Left ventricle myocardium inferior (tissue), 1 donor: ENCODE measurements at regions not wholly inside any gene's neighbourhood (a gene's known extent, or its start where the extent isn't known, plus 50 kb on each side); places are given as distances from the start of the nearest gene placed in this dataset.

ENCODE experiments used
- DNase-seq: peaks from one replicate; pipeline ENCODE4 v3.0.0-alpha.2; 2020
- H3K27ac ChIP-seq: fragments of 200-600 bp; replicated peaks from 2 replicates; pipeline ENCODE4 v1.8.0; 2021
- H3K27me3 ChIP-seq: fragments of 200-600 bp; 2 replicates; pipeline ENCODE4 v1.8.0; 2021; ENCODE audit warnings: low read depth
- H3K36me3 ChIP-seq: fragments of 200-600 bp; 2 replicates; pipeline ENCODE4 v1.8.0; 2021
- H3K4me1 ChIP-seq: fragments of 200-600 bp; 2 replicates; pipeline ENCODE4 v1.8.0; 2021
- H3K4me3 ChIP-seq: fragments of 200-600 bp; 2 replicates; pipeline ENCODE4 v1.8.0; 2021; ENCODE audit warnings: mild to moderate bottlenecking, moderate library complexity
- H3K9me3 ChIP-seq: fragments of 200-600 bp; replicated peaks from 2 replicates; pipeline ENCODE4 v1.8.0; 2021
- CTCF ChIP-seq: fragments of 200-600 bp; IDR thresholded peaks from 2 replicates; pipeline ENCODE4 v1.8.0; 2021; ENCODE audit warnings: antibody characterized with exemption, mild to moderate bottlenecking, borderline replicate concordance
- intact Hi-C: fragments of 100-400 bp; cut with micrococcal nuclease; formaldehyde crosslinking; loops from one replicate; pipeline ENCODE4 v1.11.0; 2022
- donor health status: DM: no; HTN: yes; CAD: no; lungs with severe emphysema.

GRCh38 chr2:199148076-199148845 is 309.5 kb downstream of the SATB2 start:
- TF ChIP-seq CTCF = no peak
- H3K36me3 ChIP-seq = no peaks in the 10 kb centered on the region
- DNase-seq = no peak
- no peaks in the 10 kb centered on the region for H3K9me3 ChIP-seq
- H3K4me3 ChIP-seq = no peak overlapping the region
- no peaks in the 10 kb centered on the region for H3K27me3 ChIP-seq
- H3K27ac ChIP-seq = no peak overlapping the region
- intact Hi-C loops = no loop called here
- no peaks in the 10 kb centered on the region for H3K4me1 ChIP-seq

GRCh38 chr2:199147216-199147615 is 310.5 kb downstream of the SATB2 start:
- intact Hi-C loops = no loop called here
- Histone ChIP-seq H3K4me3 (no peak overlapping the region), H3K4me1 (no peaks in the 10 kb centered on the region), H3K27me3 (no peaks in the 10 kb centered on the region), H3K9me3 (no peaks in the 10 kb centered on the region), H3K27ac (no peak overlapping the region), H3K36me3 (no peaks in the 10 kb centered on the region)
- no peak for TF ChIP-seq CTCF
- DNase-seq = no peak

DNA sequence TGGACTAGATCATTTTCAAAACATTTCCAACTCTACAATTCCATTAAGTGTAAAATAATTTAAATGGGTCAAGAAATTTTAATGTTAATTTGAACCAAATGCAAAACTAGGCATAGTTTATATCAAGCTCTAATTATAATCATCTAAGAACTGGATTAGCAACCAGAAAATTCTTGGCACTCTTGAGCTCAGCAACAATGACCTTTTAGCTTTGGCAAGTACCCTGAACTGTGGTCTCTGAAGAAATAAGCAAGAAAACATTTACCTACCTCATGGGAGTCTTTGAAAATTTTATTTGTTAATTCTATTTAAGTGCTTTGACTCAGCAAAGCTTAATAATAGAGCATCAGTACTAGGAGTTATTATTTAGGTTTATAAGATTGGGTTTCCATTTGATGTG is 313.2 kb downstream of the SATB2 start:
- H3K4me3 ChIP-seq = no peak overlapping the region
- peaks cover 6% of the 10 kb centered on the region for H3K9me3 ChIP-seq
- no peak overlapping the region for H3K27ac ChIP-seq
- TF ChIP-seq CTCF = no peak
- H3K4me1 ChIP-seq = no peaks in the 10 kb centered on the region
- no peak for DNase-seq
- H3K36me3 ChIP-seq = no peaks in the 10 kb centered on the region
- intact Hi-C loops = no loop called here
- no peaks in the 10 kb centered on the region for H3K27me3 ChIP-seq

DNA sequence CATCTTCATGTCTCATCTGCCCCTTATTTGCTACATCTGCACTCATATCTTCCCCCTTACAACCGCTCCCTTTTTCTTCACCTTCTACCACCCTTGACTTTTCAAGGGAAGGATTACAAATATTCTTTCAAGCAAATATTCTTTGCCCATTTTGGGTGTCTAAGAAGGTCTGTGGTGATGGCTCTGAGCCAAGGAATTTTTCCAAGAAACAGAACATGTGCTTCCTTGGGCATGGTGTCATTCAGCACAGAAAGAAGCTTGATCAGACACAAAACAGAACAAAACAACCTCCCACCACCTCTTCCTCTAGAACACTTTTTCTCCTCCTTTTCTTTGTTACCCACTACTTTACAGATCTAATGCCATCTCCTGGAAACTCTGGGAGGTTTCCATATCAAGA is 313.7 kb downstream of the SATB2 start:
- Histone ChIP-seq H3K9me3 (peaks cover 6% of the 10 kb centered on the region), H3K27ac (no peak overlapping the region), H3K36me3 (no peaks in the 10 kb centered on the region), H3K27me3 (no peaks in the 10 kb centered on the region), H3K4me3 (no peak overlapping the region), H3K4me1 (no peaks in the 10 kb centered on the region)
- DNase-seq = no peak
- TF ChIP-seq CTCF = no peak
- intact Hi-C loops = no loop called here

DNA sequence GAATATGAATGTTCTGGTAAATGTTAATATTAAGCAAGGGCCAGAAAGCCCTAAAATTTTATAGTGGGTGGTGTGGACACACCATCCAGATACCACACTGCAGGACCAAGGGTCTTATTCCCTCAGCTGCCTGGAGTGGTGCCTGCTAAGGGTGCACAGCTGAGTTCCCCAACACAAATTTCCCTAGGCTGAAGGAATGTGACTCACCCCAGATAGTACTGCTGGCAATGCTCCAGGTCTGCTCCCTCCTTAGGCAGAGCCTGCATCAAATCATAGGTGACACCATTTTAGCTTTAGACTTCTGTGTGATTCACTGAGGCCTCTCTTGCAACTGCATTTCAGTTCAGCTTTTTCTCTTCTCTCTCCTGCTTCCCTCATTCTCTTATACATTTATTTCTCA is 321.1 kb downstream of the SATB2 start:
- Histone ChIP-seq H3K36me3 (no peaks in the 10 kb centered on the region), H3K9me3 (peaks cover 6% of the 10 kb centered on the region), H3K27me3 (no peaks in the 10 kb centered on the region), H3K4me1 (no peaks in the 10 kb centered on the region), H3K4me3 (no peak overlapping the region), H3K27ac (no peak overlapping the region)
- no peak for TF ChIP-seq CTCF
- intact Hi-C loops = no loop called here
- no peak for DNase-seq

- H3K4me1 ChIP-seq = no peaks in the 10 kb centered on the region
- DNase-seq = no peak
- H3K27ac ChIP-seq = no peak overlapping the region
- no peak overlapping the region for H3K4me3 ChIP-seq
- no peaks in the 10 kb centered on the region for H3K36me3 ChIP-seq
- no peaks in the 10 kb centered on the region for H3K27me3 ChIP-seq
- H3K9me3 ChIP-seq = peaks cover 6% of the 10 kb centered on the region
- TF ChIP-seq CTCF = no peak
- intact Hi-C loops = no loop called here
These were observed 321.5 kb downstream of the SATB2 start for GRCh38 chr2:199136242-199136641.
